GM23338 (cell line): ENCODE measurements at regions not wholly inside any gene's neighbourhood (a gene's known extent, or its start where the extent isn't known, plus 50 kb on each side); places are given as distances from the start of the nearest gene placed in this dataset.

Experiments used
- ATAC-seq: fragments of 200-7000 bp; cut with Tn5 transposase; 3 replicates; pipeline ENCODE4 v1.9.1; 2020
- DNase-seq: peaks from one replicate; pipeline ENCODE4 v3.0.0-alpha.2; 2015; ENCODE audit warnings: low spot score
- H2AFZ ChIP-seq: fragments of 200-600 bp; sonication (generic); 2 replicates; pipeline ENCODE4 v1.8.0; 2016; ENCODE audit warnings: antibody characterized with exemption, mild to moderate bottlenecking, moderate library complexity
- H3F3A ChIP-seq: fragments of 200-600 bp; sonication (generic); replicated peaks from 2 replicates; pipeline ENCODE4 v1.8.0; 2017; ENCODE audit warnings: antibody characterized with exemption, mixed run types, low read depth
- H3K27ac ChIP-seq: fragments of 200-600 bp; sonication (generic); 2 replicates; pipeline ENCODE4 v1.6.1; 2016; ENCODE audit warnings: low read depth
- H3K27me3 ChIP-seq: fragments of 200-600 bp; sonication (generic); 2 replicates; pipeline ENCODE4 v1.8.0; 2016; ENCODE audit warnings: mild to moderate bottlenecking, mixed run types, moderate library complexity; ENCODE audit not compliant: insufficient read depth
- H3K36me3 ChIP-seq: fragments of 200-600 bp; sonication (generic); 2 replicates; pipeline ENCODE4 v1.8.0; 2016; ENCODE audit warnings: mild to moderate bottlenecking; ENCODE audit not compliant: insufficient read depth
- H3K4me1 ChIP-seq: fragments of 200-600 bp; sonication (generic); 2 replicates; pipeline ENCODE4 v1.8.0; 2016; ENCODE audit warnings: mild to moderate bottlenecking, moderate library complexity; ENCODE audit not compliant: insufficient read depth
- H3K4me2 ChIP-seq: fragments of 200-600 bp; sonication (generic); 2 replicates; pipeline ENCODE4 v1.7.1; 2017; ENCODE audit warnings: mixed run types
- H3K4me3 ChIP-seq: fragments of 200-600 bp; sonication (generic); 2 replicates; pipeline ENCODE4 v1.6.1; 2016; ENCODE audit warnings: mixed run types
- H3K79me2 ChIP-seq: fragments of 200-600 bp; sonication (generic); replicated peaks from 2 replicates; pipeline ENCODE4 v1.8.0; 2017; ENCODE audit warnings: mild to moderate bottlenecking; ENCODE audit not compliant: insufficient read depth
- H3K9me2 ChIP-seq: fragments of 200-600 bp; sonication (generic); 2 replicates; pipeline ENCODE4 v1.8.0; 2017; ENCODE audit not compliant: insufficient read depth
- H4K20me1 ChIP-seq: fragments of 200-600 bp; sonication (generic); replicated peaks from 2 replicates; pipeline ENCODE4 v1.8.0; 2017; ENCODE audit warnings: mild to moderate bottlenecking; ENCODE audit not compliant: insufficient read depth
- H3K27ac Mint-ChIP-seq: 2 replicates; pipeline ENCODE4 v1.8.0; 2020; ENCODE audit warnings: inconsistent platforms, mild to moderate bottlenecking, moderate library complexity, mixed read lengths
- H3K27me3 Mint-ChIP-seq: 3 replicates; pipeline ENCODE4 v1.8.0; 2022; ENCODE audit warnings: low read depth, mild to moderate bottlenecking, moderate library complexity, mixed read lengths, inconsistent platforms; ENCODE audit not compliant: insufficient read depth, poor library complexity
- H3K36me3 Mint-ChIP-seq: 3 replicates; pipeline ENCODE4 v1.8.0; 2021; ENCODE audit warnings: low read depth, mild to moderate bottlenecking, inconsistent platforms, moderate library complexity, mixed read lengths
- H3K4me1 Mint-ChIP-seq: 3 replicates; pipeline ENCODE4 v1.8.0; 2020; ENCODE audit warnings: mild to moderate bottlenecking, inconsistent platforms, mixed read lengths
- H3K4me3 Mint-ChIP-seq: 3 replicates; pipeline ENCODE4 v1.8.0; 2021; ENCODE audit warnings: moderate library complexity, mild to moderate bottlenecking, inconsistent platforms, mixed read lengths
- H3K9me3 Mint-ChIP-seq: 3 replicates; pipeline ENCODE4 v1.8.0; 2020; ENCODE audit warnings: moderate library complexity, mild to moderate bottlenecking, inconsistent platforms, mixed read lengths
- CREB1 ChIP-seq: fragments of 250-450 bp; sonication (Bioruptor Pico); IDR thresholded peaks from 2 replicates; pipeline ENCODE4 v1.5.0; 2020; ENCODE audit warnings: low read depth, mild to moderate bottlenecking, moderate library complexity
- EZH2phosphoT487 ChIP-seq: fragments of 200-600 bp; sonication (generic); IDR thresholded peaks from one replicate; pipeline ENCODE4 v1.8.1; 2018; ENCODE audit warnings: antibody characterized with exemption; ENCODE audit not compliant: unreplicated experiment
- JUNB ChIP-seq: IDR thresholded peaks from one replicate; pipeline ENCODE4 v1.6.1; 2016; ENCODE audit warnings: antibody characterized with exemption; ENCODE audit not compliant: unreplicated experiment
- NANOG ChIP-seq: IDR thresholded peaks from 2 replicates; pipeline ENCODE4 v1.6.1; 2016; ENCODE audit warnings: antibody characterized with exemption, borderline replicate concordance
- POLR2AphosphoS5 ChIP-seq: IDR thresholded peaks from 2 replicates; pipeline ENCODE4 v1.6.1; 2016; ENCODE audit warnings: antibody characterized with exemption, low read depth
- STAT1 ChIP-seq: IDR thresholded peaks from one replicate; pipeline ENCODE4 v1.6.1; 2016; ENCODE audit warnings: antibody characterized with exemption; ENCODE audit not compliant: unreplicated experiment
- ZNF114 ChIP-seq: fragments of 250-450 bp; sonication (Bioruptor Pico); IDR thresholded peaks from 2 replicates; pipeline ENCODE4 v1.5.0; 2020; ENCODE audit warnings: mild to moderate bottlenecking, moderate library complexity
- ZNF331 ChIP-seq: fragments of 250-450 bp; sonication (Bioruptor Pico); IDR thresholded peaks from 2 replicates; pipeline ENCODE4 v1.5.0; 2020; ENCODE audit warnings: low read depth, mild to moderate bottlenecking, moderate library complexity
- TF ChIP-seq, protein P1 (sequence below): IDR thresholded peaks from 2 replicates; pipeline ENCODE4 v1.6.1; 2016; ENCODE audit warnings: antibody characterized with exemption
- TF ChIP-seq, protein P2 (sequence below), 2 experiments: fragments of 200-600 bp in 1 of 2; sonication (generic) in 1 of 2; conservative IDR thresholded peaks; 2 replicates each; pipeline versions ENCODE4 v1.5.1 to v1.6.1; 2016 to 2017; ENCODE audit warnings: antibody characterized with exemption in 2 of 2, low read depth in 2 of 2, mild to moderate bottlenecking in 2 of 2, moderate library complexity in 1 of 2
- TF ChIP-seq, protein P3 (sequence below): IDR thresholded peaks from one replicate; pipeline ENCODE4 v1.6.1; 2018; ENCODE audit warnings: antibody characterized with exemption; ENCODE audit not compliant: unreplicated experiment

DNA sequence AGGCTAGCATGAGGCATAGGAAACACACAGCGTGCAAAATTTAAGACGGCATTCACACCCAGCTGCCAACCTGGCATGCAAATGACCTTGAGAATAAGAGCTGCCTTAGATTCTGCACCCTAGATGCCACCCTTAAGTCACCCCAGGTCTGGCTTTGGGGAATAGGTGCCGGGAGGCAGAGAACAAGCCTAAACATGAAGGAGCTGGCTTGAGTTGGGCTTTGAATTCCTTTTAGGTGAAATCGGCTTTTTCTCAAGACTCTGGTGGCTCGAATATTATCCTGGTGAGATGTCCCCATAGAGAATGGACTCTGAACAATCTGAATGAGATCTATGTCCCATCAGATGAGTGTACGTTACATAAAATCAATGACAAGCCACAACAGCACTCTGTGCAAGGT lies 1090.5 kb downstream of the VRK1 start:
- Histone ChIP-seq H3K4me3 (no peak overlapping the region), H4K20me1 (no peaks in the 10 kb centered on the region), H3K79me2 (no peaks in the 10 kb centered on the region), H3K4me1 (peaks cover 13% of the 10 kb centered on the region; the same call in 1 of the 2 replicates), H3K27me3 (no peaks in the 10 kb centered on the region), H3K36me3 (no peaks in the 10 kb centered on the region), H2AFZ (no peak overlapping the region), H3K9me2 (peaks cover 12% of the 10 kb centered on the region; the same call in 1 of the 2 replicates), H3K4me2 (no peak overlapping the region), H3F3A (no peaks in the 10 kb centered on the region), H3K27ac (no peak overlapping the region)
- Mint-ChIP-seq H3K9me3 (no peaks in the 10 kb centered on the region; the same call in 2 of the 3 replicates), H3K4me1 (peaks cover 16% of the 10 kb centered on the region), H3K27me3 (no peaks in the 10 kb centered on the region), H3K27ac (no peak overlapping the region), H3K36me3 (no peaks in the 10 kb centered on the region), H3K4me3 (no peak overlapping the region)
- TF ChIP-seq ZNF331 (CRISPR knock-in tag) = no peak
- TF ChIP-seq NANOG = no peak
- TF ChIP-seq, protein P1, sequence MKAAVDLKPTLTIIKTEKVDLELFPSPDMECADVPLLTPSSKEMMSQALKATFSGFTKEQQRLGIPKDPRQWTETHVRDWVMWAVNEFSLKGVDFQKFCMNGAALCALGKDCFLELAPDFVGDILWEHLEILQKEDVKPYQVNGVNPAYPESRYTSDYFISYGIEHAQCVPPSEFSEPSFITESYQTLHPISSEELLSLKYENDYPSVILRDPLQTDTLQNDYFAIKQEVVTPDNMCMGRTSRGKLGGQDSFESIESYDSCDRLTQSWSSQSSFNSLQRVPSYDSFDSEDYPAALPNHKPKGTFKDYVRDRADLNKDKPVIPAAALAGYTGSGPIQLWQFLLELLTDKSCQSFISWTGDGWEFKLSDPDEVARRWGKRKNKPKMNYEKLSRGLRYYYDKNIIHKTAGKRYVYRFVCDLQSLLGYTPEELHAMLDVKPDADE = no peak
- no peak for TF ChIP-seq ZNF114 (CRISPR knock-in tag)
- TF ChIP-seq, protein P2, sequence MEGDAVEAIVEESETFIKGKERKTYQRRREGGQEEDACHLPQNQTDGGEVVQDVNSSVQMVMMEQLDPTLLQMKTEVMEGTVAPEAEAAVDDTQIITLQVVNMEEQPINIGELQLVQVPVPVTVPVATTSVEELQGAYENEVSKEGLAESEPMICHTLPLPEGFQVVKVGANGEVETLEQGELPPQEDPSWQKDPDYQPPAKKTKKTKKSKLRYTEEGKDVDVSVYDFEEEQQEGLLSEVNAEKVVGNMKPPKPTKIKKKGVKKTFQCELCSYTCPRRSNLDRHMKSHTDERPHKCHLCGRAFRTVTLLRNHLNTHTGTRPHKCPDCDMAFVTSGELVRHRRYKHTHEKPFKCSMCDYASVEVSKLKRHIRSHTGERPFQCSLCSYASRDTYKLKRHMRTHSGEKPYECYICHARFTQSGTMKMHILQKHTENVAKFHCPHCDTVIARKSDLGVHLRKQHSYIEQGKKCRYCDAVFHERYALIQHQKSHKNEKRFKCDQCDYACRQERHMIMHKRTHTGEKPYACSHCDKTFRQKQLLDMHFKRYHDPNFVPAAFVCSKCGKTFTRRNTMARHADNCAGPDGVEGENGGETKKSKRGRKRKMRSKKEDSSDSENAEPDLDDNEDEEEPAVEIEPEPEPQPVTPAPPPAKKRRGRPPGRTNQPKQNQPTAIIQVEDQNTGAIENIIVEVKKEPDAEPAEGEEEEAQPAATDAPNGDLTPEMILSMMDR (conservative IDR thresholded peaks at IDR 0.05; ENCODE audit: low read depth in 2 of 2) = no peak
- TF ChIP-seq EZH2phosphoT487 = no peak
- ATAC-seq = no peak
- DNase-seq = no peak

DNA sequence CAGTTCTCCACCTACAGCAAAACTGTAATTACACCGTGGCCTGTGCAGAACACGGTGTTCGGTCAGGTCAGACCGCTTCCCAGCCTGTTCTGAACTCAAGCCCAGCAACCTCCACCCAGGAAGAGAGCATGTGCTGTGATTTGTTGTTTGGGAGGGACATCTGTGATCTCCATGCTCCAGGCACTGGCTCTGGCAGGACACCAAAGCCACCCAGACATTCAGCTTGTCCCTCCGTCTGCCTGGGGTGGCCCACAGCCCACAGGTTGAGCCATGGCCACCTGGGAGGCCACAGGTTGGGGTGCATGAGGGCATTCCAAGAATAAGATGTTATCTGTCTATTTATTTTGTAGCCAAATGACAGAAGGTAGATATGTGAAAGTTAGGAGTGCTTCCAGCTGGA lies 1091.1 kb downstream of the VRK1 start:
- no peak for ATAC-seq
- H3K27ac Mint-ChIP-seq = no peak overlapping the region
- TF ChIP-seq POLR2AphosphoS5 = no peak
- TF ChIP-seq, protein P1 = no peak
- no peak for TF ChIP-seq CREB1 (CRISPR knock-in tag)
- no peak for TF ChIP-seq EZH2phosphoT487
- TF ChIP-seq, protein P3, sequence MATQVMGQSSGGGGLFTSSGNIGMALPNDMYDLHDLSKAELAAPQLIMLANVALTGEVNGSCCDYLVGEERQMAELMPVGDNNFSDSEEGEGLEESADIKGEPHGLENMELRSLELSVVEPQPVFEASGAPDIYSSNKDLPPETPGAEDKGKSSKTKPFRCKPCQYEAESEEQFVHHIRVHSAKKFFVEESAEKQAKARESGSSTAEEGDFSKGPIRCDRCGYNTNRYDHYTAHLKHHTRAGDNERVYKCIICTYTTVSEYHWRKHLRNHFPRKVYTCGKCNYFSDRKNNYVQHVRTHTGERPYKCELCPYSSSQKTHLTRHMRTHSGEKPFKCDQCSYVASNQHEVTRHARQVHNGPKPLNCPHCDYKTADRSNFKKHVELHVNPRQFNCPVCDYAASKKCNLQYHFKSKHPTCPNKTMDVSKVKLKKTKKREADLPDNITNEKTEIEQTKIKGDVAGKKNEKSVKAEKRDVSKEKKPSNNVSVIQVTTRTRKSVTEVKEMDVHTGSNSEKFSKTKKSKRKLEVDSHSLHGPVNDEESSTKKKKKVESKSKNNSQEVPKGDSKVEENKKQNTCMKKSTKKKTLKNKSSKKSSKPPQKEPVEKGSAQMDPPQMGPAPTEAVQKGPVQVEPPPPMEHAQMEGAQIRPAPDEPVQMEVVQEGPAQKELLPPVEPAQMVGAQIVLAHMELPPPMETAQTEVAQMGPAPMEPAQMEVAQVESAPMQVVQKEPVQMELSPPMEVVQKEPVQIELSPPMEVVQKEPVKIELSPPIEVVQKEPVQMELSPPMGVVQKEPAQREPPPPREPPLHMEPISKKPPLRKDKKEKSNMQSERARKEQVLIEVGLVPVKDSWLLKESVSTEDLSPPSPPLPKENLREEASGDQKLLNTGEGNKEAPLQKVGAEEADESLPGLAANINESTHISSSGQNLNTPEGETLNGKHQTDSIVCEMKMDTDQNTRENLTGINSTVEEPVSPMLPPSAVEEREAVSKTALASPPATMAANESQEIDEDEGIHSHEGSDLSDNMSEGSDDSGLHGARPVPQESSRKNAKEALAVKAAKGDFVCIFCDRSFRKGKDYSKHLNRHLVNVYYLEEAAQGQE = no peak
- no peak for TF ChIP-seq JUNB
- TF ChIP-seq STAT1 = no peak

More for the DNA sequence above, 1091.1 kb downstream of the VRK1 start:
- Mint-ChIP-seq H3K4me3 (no peak overlapping the region), H3K27me3 (no peaks in the 10 kb centered on the region), H3K36me3 (no peaks in the 10 kb centered on the region), H3K4me1 (peaks cover 18% of the 10 kb centered on the region), H3K9me3 (no peaks in the 10 kb centered on the region; the same call in 2 of the 3 replicates)
- Histone ChIP-seq H3F3A (no peaks in the 10 kb centered on the region), H3K36me3 (no peaks in the 10 kb centered on the region), H3K27ac (no peak overlapping the region), H3K4me1 (peaks cover 13% of the 10 kb centered on the region; the same call in 1 of the 2 replicates), H3K79me2 (no peaks in the 10 kb centered on the region), H3K27me3 (no peaks in the 10 kb centered on the region), H4K20me1 (no peaks in the 10 kb centered on the region), H3K4me3 (no peak overlapping the region), H2AFZ (no peak overlapping the region), H3K9me2 (peaks cover 10% of the 10 kb centered on the region; the same call in 1 of the 2 replicates), H3K4me2 (no peak overlapping the region)
- DNase-seq = no peak
